ENCODE measurements at regions not wholly inside any gene's neighbourhood (a gene's known extent, or its start where the extent isn't known, plus 50 kb on each side); places are given as distances from the start of the nearest gene placed in this dataset.

- TF ChIP-seq POLR2AphosphoS5 (IDR thresholded peaks at IDR 0.05) = no peak
- TF ChIP-seq, protein P1, sequence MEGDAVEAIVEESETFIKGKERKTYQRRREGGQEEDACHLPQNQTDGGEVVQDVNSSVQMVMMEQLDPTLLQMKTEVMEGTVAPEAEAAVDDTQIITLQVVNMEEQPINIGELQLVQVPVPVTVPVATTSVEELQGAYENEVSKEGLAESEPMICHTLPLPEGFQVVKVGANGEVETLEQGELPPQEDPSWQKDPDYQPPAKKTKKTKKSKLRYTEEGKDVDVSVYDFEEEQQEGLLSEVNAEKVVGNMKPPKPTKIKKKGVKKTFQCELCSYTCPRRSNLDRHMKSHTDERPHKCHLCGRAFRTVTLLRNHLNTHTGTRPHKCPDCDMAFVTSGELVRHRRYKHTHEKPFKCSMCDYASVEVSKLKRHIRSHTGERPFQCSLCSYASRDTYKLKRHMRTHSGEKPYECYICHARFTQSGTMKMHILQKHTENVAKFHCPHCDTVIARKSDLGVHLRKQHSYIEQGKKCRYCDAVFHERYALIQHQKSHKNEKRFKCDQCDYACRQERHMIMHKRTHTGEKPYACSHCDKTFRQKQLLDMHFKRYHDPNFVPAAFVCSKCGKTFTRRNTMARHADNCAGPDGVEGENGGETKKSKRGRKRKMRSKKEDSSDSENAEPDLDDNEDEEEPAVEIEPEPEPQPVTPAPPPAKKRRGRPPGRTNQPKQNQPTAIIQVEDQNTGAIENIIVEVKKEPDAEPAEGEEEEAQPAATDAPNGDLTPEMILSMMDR (IDR thresholded peaks at IDR 0.05) = no peak
- TF ChIP-seq POLR2A (IDR thresholded peaks at IDR 0.05) = no peak
- no peak for TF ChIP-seq EP300 (IDR thresholded peaks at IDR 0.05)
Observed at GRCh38 chr1:95437011-95437410, 203.0 kb downstream of the RWDD3 start.
